CD4-positive, alpha-beta T cell (primary cell): ENCODE measurements at regions not wholly inside any gene's neighbourhood (a gene's known extent, or its start where the extent isn't known, plus 50 kb on each side); places are given as distances from the start of the nearest gene placed in this dataset.

Experiments used
- ATAC-seq: fragments of 200-7000 bp; cut with Tn5 transposase; one replicate; pipeline ENCODE4 v1.10.0; 2022; ENCODE audit warnings: mild to moderate bottlenecking; ENCODE audit not compliant: poor library complexity
- CTCF ChIA-PET: fragments of 350-600 bp; sonication (Branson Sonifier 250); formaldehyde crosslinking; loops from one replicate; lab custom pipeline; 2021; ENCODE audit warnings: antibody characterized with exemption, inconsistent platforms; lab: Charles Lee
- POLR2A ChIA-PET: fragments of 350-600 bp; sonication (Branson Sonifier 250); formaldehyde crosslinking; loops from one replicate; lab custom pipeline; 2021; ENCODE audit warnings: antibody characterized with exemption, inconsistent platforms; lab: Charles Lee
- DNase-seq, 14 experiments: peaks; one replicate each; pipeline ENCODE4 v3.0.0-alpha.2; 2013 to 2020; ENCODE audit warnings: mixed read lengths in 2 of 14
- H3K27ac ChIP-seq, 2 donors: one replicate each; pipeline versions ENCODE4 v1.5.1 to v1.7.0; 2013; ENCODE audit warnings: low read length in 2 of 2, low read depth in 1 of 2, mild to moderate bottlenecking in 1 of 2
- H3K27me3 ChIP-seq, 2 experiments: 1 replicate in 1 of 2; 2 replicates in 1 of 2; pipeline versions ENCODE4 v1.6.1 to v1.7.0; 2013; ENCODE audit warnings: low read length in 2 of 2, control low read depth in 1 of 2, mild to moderate bottlenecking in 1 of 2, moderate library complexity in 1 of 2; ENCODE audit not compliant: insufficient read depth in 2 of 2, control insufficient read depth in 1 of 2
- H3K36me3 ChIP-seq: one replicate; pipeline ENCODE4 v1.6.1; 2013; ENCODE audit warnings: low read length, control low read depth; ENCODE audit not compliant: insufficient read depth
- H3K4me1 ChIP-seq: one replicate; pipeline ENCODE4 v1.6.1; 2013; ENCODE audit warnings: low read length, control low read depth; ENCODE audit not compliant: insufficient read depth
- H3K4me3 ChIP-seq: one replicate; pipeline ENCODE4 v1.5.1; 2013; ENCODE audit warnings: mild to moderate bottlenecking, low read length, moderate library complexity
- H3K9me3 ChIP-seq, 2 experiments: 1 replicate in 1 of 2; 2 replicates in 1 of 2; pipeline versions ENCODE4 v1.6.1 to v1.7.0; 2013; ENCODE audit warnings: low read length in 2 of 2, mild to moderate bottlenecking in 2 of 2, control low read depth in 1 of 2, moderate library complexity in 1 of 2; ENCODE audit not compliant: control insufficient read depth in 1 of 2, insufficient read depth in 1 of 2
- H3K27ac Mint-ChIP-seq: one replicate; pipeline ENCODE4 v1.8.0; 2020; ENCODE audit warnings: mixed read lengths
- H3K27me3 Mint-ChIP-seq: one replicate; pipeline ENCODE4 v1.8.0; 2021; ENCODE audit warnings: mixed read lengths
- H3K36me3 Mint-ChIP-seq: one replicate; pipeline ENCODE4 v1.8.0; 2021; ENCODE audit warnings: low read depth, mixed read lengths
- H3K4me1 Mint-ChIP-seq: one replicate; pipeline ENCODE4 v1.8.0; 2021; ENCODE audit warnings: low read depth, mixed read lengths
- H3K4me3 Mint-ChIP-seq: one replicate; pipeline ENCODE4 v1.8.0; 2020; ENCODE audit warnings: mild to moderate bottlenecking, mixed read lengths
- H3K9me3 Mint-ChIP-seq: one replicate; pipeline ENCODE4 v1.8.0; 2020; ENCODE audit warnings: mixed read lengths
- intact Hi-C, 2 experiments: fragments of 100-400 bp; cut with DNase I in 1 of 2; cut with micrococcal nuclease in 1 of 2; formaldehyde crosslinking; loops; one replicate each; pipeline versions ENCODE4 v1.15.1 to v1.9.0; 2023 to 2025; cut with DNase I, micrococcal nuclease
- TF ChIP-seq, protein P1 (sequence below): fragments of 200-600 bp; IDR thresholded peaks from one replicate; pipeline ENCODE4 v1.8.0; 2022; ENCODE audit warnings: antibody characterized with exemption, mild to moderate bottlenecking

DNA sequence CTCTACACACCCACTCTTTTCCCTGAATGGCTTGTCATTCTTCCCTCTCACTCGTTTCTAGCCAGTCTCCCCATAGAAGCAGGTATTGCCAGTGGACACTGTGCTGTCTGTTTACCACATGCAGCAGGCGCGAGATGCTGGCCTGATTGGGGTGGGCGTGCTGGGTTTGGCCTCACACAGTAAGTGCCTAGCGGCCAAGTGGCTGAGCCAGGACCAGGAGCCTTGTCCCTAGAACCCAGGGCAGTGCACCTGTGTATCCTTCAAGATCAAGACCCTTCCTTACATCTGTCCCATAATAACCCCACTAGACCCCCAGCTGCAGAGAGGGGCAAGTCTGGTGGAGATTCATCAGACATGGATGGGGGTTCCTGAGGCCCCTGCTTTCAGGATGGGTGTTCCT, 112.8 kb upstream of the IRX4 start:
- CTCF ChIA-PET, result no interaction called here
- no peaks in the 10 kb centered on the region for H3K36me3 Mint-ChIP-seq
- H3K4me1 Mint-ChIP-seq, result no peaks in the 10 kb centered on the region
- no peak for DNase-seq
- H3K4me3 Mint-ChIP-seq, result no peak overlapping the region
- intact Hi-C loops, result no loop called here
- H3K9me3 ChIP-seq, result peaks cover 7 to 8% of the 10 kb centered on the region in 2 experiments
- H3K27me3 ChIP-seq, result peaks cover 5 to 7% of the 10 kb centered on the region in 2 experiments
- H3K9me3 Mint-ChIP-seq, result peaks cover 10% of the 10 kb centered on the region
- no peak overlapping the region for H3K4me3 ChIP-seq
- H3K27me3 Mint-ChIP-seq, result peaks cover 66% of the 10 kb centered on the region
- H3K27ac ChIP-seq, result no peak overlapping the region
- ATAC-seq, result no peak
- H3K4me1 ChIP-seq, result no peaks in the 10 kb centered on the region
- no peaks in the 10 kb centered on the region for H3K36me3 ChIP-seq
- no peak overlapping the region for H3K27ac Mint-ChIP-seq
- POLR2A ChIA-PET, result no interaction called here
- TF ChIP-seq, protein P1, sequence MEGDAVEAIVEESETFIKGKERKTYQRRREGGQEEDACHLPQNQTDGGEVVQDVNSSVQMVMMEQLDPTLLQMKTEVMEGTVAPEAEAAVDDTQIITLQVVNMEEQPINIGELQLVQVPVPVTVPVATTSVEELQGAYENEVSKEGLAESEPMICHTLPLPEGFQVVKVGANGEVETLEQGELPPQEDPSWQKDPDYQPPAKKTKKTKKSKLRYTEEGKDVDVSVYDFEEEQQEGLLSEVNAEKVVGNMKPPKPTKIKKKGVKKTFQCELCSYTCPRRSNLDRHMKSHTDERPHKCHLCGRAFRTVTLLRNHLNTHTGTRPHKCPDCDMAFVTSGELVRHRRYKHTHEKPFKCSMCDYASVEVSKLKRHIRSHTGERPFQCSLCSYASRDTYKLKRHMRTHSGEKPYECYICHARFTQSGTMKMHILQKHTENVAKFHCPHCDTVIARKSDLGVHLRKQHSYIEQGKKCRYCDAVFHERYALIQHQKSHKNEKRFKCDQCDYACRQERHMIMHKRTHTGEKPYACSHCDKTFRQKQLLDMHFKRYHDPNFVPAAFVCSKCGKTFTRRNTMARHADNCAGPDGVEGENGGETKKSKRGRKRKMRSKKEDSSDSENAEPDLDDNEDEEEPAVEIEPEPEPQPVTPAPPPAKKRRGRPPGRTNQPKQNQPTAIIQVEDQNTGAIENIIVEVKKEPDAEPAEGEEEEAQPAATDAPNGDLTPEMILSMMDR, result no peak

DNA sequence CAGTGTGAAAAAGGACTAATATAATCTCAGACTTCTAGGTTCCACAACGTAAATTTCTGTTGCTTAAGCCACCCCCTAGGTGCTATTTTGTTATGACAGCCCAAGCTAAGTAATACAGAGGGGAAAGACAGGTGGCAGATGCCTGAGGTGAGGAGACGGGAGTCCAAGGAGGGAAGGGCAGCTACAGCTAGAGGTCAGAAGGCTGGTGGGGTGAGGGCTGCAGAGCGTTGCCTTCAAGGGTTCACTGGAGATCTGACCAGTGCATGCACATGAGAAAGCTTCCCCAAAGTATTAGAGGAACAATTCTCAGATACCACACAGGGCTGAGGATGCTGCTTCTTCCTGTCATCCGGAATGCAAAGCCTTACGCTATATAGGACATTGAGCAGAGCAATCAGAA, 104.7 kb upstream of the IRX4 start:
- POLR2A ChIA-PET, result no interaction called here
- intact Hi-C loops, result no loop called here
- H3K9me3 ChIP-seq, result peaks cover 7 to 8% of the 10 kb centered on the region in 2 experiments
- H3K36me3 ChIP-seq, result no peaks in the 10 kb centered on the region
- CTCF ChIA-PET, result no interaction called here
- Mint-ChIP-seq H3K9me3 (peaks cover 6% of the 10 kb centered on the region), H3K36me3 (no peaks in the 10 kb centered on the region), H3K4me1 (no peaks in the 10 kb centered on the region), H3K4me3 (no peak overlapping the region), H3K27ac (no peak overlapping the region), H3K27me3 (peaks cover 35% of the 10 kb centered on the region)
- DNase-seq (no peak), ATAC-seq (no peak)
- H3K4me1 ChIP-seq, result no peaks in the 10 kb centered on the region
- TF ChIP-seq, protein P1, result no peak
- no peak overlapping the region for H3K27ac ChIP-seq
- no peaks in the 10 kb centered on the region for H3K27me3 ChIP-seq
- H3K4me3 ChIP-seq, result no peak overlapping the region

- no peaks in the 10 kb centered on the region for H3K36me3 ChIP-seq
- TF ChIP-seq, protein P1, result no peak
- H3K27ac ChIP-seq, result no peak overlapping the region
- DNase-seq (no peak), ATAC-seq (no peak)
- H3K4me3 ChIP-seq, result no peak overlapping the region
- peaks cover 6% of the 10 kb centered on the region for H3K9me3 Mint-ChIP-seq
- no peaks in the 10 kb centered on the region for H3K27me3 ChIP-seq
- no peaks in the 10 kb centered on the region for H3K36me3 Mint-ChIP-seq
- H3K4me1 ChIP-seq, result no peaks in the 10 kb centered on the region
- ChIA-PET CTCF (no interaction called here), POLR2A (no interaction called here)
- peaks cover 7 to 8% of the 10 kb centered on the region in 2 experiments for H3K9me3 ChIP-seq
- no peak overlapping the region for H3K27ac Mint-ChIP-seq
- peaks cover 33% of the 10 kb centered on the region for H3K27me3 Mint-ChIP-seq
- intact Hi-C loops, result no loop called here
- no peak overlapping the region for H3K4me3 Mint-ChIP-seq
- no peaks in the 10 kb centered on the region for H3K4me1 Mint-ChIP-seq
Measured at GRCh38 chr5:1985781-1986180, 103.1 kb upstream of the IRX4 start.
